Ascending aorta (tissue), 2 donors: ENCODE measurements at regions not wholly inside any gene's neighbourhood (a gene's known extent, or its start where the extent isn't known, plus 50 kb on each side); places are given as distances from the start of the nearest gene placed in this dataset.

Experiments
- DNase-seq, 2 donors: peaks; one replicate each; pipeline ENCODE4 v3.0.0-alpha.2; 2019; ENCODE audit warnings: low spot score in 2 of 2
- H3K27ac ChIP-seq, 2 donors: fragments of 200-600 bp; sonication (generic); one replicate each; pipeline ENCODE4 v1.5.1; 2016 to 2017; ENCODE audit warnings: mild to moderate bottlenecking in 1 of 2
- H3K27me3 ChIP-seq: fragments of 200-600 bp; sonication (generic); one replicate; pipeline ENCODE4 v1.5.1; 2017
- H3K36me3 ChIP-seq, 2 donors: fragments of 200-600 bp; sonication (generic); one replicate each; pipeline ENCODE4 v1.5.1; 2016
- H3K4me1 ChIP-seq, 2 donors: fragments of 200-600 bp; sonication (generic); one replicate each; pipeline ENCODE4 v1.5.1; 2016 to 2017; ENCODE audit warnings: mild to moderate bottlenecking in 1 of 2
- H3K4me3 ChIP-seq, 2 donors: fragments of 200-600 bp; sonication (generic); one replicate each; pipeline ENCODE4 v1.5.1; 2016 to 2017; ENCODE audit warnings: mild to moderate bottlenecking in 1 of 2
- H3K9me3 ChIP-seq, 2 donors: fragments of 200-600 bp; sonication (generic); one replicate each; pipeline ENCODE4 v1.5.1; 2016
- CTCF ChIP-seq, 3 experiments: fragments of 200-600 bp in 2 of 3; fragments of 450-650 bp in 1 of 3; sonication (generic) in 2 of 3; IDR thresholded peaks; one replicate each; pipeline ENCODE4 v1.5.1; 2016 to 2019; ENCODE audit warnings: antibody characterized with exemption in 3 of 3, mild to moderate bottlenecking in 1 of 3, moderate library complexity in 1 of 3
- intact Hi-C: fragments of 100-400 bp; cut with DNase I; formaldehyde crosslinking; loops from one replicate; pipeline ENCODE4 v1.15.1; 2023

GRCh38 chr12:107317751-107318555 is 224.6 kb upstream of the CRY1 start:
- TF ChIP-seq CTCF (IDR thresholded peaks at IDR 0.05) = no peak
- peak overlapping the region; percentile 36 to 53 for H3K4me3 ChIP-seq
- DNase-seq = peak in 1 of 2 donors; percentile 71
- peaks cover 0 to 2% of the 10 kb centered on the region in 2 donors for H3K4me1 ChIP-seq
- no peaks in the 10 kb centered on the region for H3K9me3 ChIP-seq
- H3K36me3 ChIP-seq = no peaks in the 10 kb centered on the region
- intact Hi-C loops = no loop called here
- H3K27ac ChIP-seq = no peak overlapping the region
- H3K27me3 ChIP-seq = peaks cover 4% of the 10 kb centered on the region

GRCh38 chr12:107318556-107318805 is 225.1 kb upstream of the CRY1 start:
- intact Hi-C loops = no loop called here
- TF ChIP-seq CTCF (IDR thresholded peaks at IDR 0.05) = no peak
- no peak for DNase-seq
- no peaks in the 10 kb centered on the region for H3K9me3 ChIP-seq
- peaks cover 4% of the 10 kb centered on the region for H3K27me3 ChIP-seq
- H3K4me3 ChIP-seq = peak overlapping the region; percentile 36 to 53
- H3K36me3 ChIP-seq = no peaks in the 10 kb centered on the region
- no peak overlapping the region for H3K27ac ChIP-seq
- peaks cover 0 to 2% of the 10 kb centered on the region in 2 donors for H3K4me1 ChIP-seq

- H3K4me3 ChIP-seq = peak overlapping the region; percentile 36 to 53
- H3K4me1 ChIP-seq = peaks cover 0 to 2% of the 10 kb centered on the region in 2 donors
- no peaks in the 10 kb centered on the region for H3K36me3 ChIP-seq
- H3K9me3 ChIP-seq = no peaks in the 10 kb centered on the region
- intact Hi-C loops = no loop called here
- no peak for TF ChIP-seq CTCF (IDR thresholded peaks at IDR 0.05)
- DNase-seq = no peak
- H3K27ac ChIP-seq = no peak overlapping the region
- peaks cover 4% of the 10 kb centered on the region for H3K27me3 ChIP-seq
These were observed 225.6 kb upstream of the CRY1 start for GRCh38 chr12:107318806-107319532.

GRCh38 chr12:107319533-107320032 is 226.2 kb upstream of the CRY1 start:
- H3K4me1 ChIP-seq = peaks cover 0 to 2% of the 10 kb centered on the region in 2 donors
- H3K9me3 ChIP-seq = no peaks in the 10 kb centered on the region
- no peak for DNase-seq
- no peak for TF ChIP-seq CTCF (IDR thresholded peaks at IDR 0.05)
- H3K27ac ChIP-seq = no peak overlapping the region
- intact Hi-C loops = no loop called here
- peak overlapping the region; percentile 36 to 53 for H3K4me3 ChIP-seq
- H3K36me3 ChIP-seq = no peaks in the 10 kb centered on the region
- H3K27me3 ChIP-seq = peaks cover 4% of the 10 kb centered on the region

- intact Hi-C loops = no loop called here
- DNase-seq = no peak
- Histone ChIP-seq H3K9me3 (no peaks in the 10 kb centered on the region), H3K36me3 (no peaks in the 10 kb centered on the region), H3K4me1 (peaks cover 0 to 2% of the 10 kb centered on the region in 2 donors), H3K27me3 (peaks cover 4% of the 10 kb centered on the region), H3K27ac (no peak overlapping the region), H3K4me3 (peak overlapping the region; percentile 36 to 53)
- TF ChIP-seq CTCF (IDR thresholded peaks at IDR 0.05) = no peak
These were observed 226.9 kb upstream of the CRY1 start for GRCh38 chr12:107320033-107320928.
